ENCODE measurements at regions not wholly inside any gene's neighbourhood (a gene's known extent, or its start where the extent isn't known, plus 50 kb on each side); places are given as distances from the start of the nearest gene placed in this dataset.

- H3K27me3 Mint-ChIP-seq (ENCODE audit: insufficient read depth, low read depth, poor library complexity), result no peaks in the 10 kb centered on the region
- no peaks in the 10 kb centered on the region for H3K27me3 ChIP-seq (ENCODE audit: insufficient read depth)
- TF ChIP-seq, protein P1, sequence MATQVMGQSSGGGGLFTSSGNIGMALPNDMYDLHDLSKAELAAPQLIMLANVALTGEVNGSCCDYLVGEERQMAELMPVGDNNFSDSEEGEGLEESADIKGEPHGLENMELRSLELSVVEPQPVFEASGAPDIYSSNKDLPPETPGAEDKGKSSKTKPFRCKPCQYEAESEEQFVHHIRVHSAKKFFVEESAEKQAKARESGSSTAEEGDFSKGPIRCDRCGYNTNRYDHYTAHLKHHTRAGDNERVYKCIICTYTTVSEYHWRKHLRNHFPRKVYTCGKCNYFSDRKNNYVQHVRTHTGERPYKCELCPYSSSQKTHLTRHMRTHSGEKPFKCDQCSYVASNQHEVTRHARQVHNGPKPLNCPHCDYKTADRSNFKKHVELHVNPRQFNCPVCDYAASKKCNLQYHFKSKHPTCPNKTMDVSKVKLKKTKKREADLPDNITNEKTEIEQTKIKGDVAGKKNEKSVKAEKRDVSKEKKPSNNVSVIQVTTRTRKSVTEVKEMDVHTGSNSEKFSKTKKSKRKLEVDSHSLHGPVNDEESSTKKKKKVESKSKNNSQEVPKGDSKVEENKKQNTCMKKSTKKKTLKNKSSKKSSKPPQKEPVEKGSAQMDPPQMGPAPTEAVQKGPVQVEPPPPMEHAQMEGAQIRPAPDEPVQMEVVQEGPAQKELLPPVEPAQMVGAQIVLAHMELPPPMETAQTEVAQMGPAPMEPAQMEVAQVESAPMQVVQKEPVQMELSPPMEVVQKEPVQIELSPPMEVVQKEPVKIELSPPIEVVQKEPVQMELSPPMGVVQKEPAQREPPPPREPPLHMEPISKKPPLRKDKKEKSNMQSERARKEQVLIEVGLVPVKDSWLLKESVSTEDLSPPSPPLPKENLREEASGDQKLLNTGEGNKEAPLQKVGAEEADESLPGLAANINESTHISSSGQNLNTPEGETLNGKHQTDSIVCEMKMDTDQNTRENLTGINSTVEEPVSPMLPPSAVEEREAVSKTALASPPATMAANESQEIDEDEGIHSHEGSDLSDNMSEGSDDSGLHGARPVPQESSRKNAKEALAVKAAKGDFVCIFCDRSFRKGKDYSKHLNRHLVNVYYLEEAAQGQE (IDR thresholded peaks at IDR 0.05; ENCODE audit: unreplicated experiment), result no peak
- TF ChIP-seq ZNF114 (CRISPR knock-in tag; IDR thresholded peaks at IDR 0.05), result no peak
- TF ChIP-seq POLR2AphosphoS5 (IDR thresholded peaks at IDR 0.05; ENCODE audit: low read depth), result no peak
- no peak for TF ChIP-seq JUNB (IDR thresholded peaks at IDR 0.05; ENCODE audit: unreplicated experiment)
- no peak for TF ChIP-seq STAT1 (IDR thresholded peaks at IDR 0.05; ENCODE audit: unreplicated experiment)
- no peak for TF ChIP-seq EZH2phosphoT487 (IDR thresholded peaks at IDR 0.05; ENCODE audit: unreplicated experiment)
- TF ChIP-seq, protein P2, sequence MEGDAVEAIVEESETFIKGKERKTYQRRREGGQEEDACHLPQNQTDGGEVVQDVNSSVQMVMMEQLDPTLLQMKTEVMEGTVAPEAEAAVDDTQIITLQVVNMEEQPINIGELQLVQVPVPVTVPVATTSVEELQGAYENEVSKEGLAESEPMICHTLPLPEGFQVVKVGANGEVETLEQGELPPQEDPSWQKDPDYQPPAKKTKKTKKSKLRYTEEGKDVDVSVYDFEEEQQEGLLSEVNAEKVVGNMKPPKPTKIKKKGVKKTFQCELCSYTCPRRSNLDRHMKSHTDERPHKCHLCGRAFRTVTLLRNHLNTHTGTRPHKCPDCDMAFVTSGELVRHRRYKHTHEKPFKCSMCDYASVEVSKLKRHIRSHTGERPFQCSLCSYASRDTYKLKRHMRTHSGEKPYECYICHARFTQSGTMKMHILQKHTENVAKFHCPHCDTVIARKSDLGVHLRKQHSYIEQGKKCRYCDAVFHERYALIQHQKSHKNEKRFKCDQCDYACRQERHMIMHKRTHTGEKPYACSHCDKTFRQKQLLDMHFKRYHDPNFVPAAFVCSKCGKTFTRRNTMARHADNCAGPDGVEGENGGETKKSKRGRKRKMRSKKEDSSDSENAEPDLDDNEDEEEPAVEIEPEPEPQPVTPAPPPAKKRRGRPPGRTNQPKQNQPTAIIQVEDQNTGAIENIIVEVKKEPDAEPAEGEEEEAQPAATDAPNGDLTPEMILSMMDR (conservative IDR thresholded peaks at IDR 0.05; ENCODE audit: low read depth in 2 of 2), result no peak
- no peak for TF ChIP-seq ETS1 (IDR thresholded peaks at IDR 0.05)
- TF ChIP-seq, protein P3, sequence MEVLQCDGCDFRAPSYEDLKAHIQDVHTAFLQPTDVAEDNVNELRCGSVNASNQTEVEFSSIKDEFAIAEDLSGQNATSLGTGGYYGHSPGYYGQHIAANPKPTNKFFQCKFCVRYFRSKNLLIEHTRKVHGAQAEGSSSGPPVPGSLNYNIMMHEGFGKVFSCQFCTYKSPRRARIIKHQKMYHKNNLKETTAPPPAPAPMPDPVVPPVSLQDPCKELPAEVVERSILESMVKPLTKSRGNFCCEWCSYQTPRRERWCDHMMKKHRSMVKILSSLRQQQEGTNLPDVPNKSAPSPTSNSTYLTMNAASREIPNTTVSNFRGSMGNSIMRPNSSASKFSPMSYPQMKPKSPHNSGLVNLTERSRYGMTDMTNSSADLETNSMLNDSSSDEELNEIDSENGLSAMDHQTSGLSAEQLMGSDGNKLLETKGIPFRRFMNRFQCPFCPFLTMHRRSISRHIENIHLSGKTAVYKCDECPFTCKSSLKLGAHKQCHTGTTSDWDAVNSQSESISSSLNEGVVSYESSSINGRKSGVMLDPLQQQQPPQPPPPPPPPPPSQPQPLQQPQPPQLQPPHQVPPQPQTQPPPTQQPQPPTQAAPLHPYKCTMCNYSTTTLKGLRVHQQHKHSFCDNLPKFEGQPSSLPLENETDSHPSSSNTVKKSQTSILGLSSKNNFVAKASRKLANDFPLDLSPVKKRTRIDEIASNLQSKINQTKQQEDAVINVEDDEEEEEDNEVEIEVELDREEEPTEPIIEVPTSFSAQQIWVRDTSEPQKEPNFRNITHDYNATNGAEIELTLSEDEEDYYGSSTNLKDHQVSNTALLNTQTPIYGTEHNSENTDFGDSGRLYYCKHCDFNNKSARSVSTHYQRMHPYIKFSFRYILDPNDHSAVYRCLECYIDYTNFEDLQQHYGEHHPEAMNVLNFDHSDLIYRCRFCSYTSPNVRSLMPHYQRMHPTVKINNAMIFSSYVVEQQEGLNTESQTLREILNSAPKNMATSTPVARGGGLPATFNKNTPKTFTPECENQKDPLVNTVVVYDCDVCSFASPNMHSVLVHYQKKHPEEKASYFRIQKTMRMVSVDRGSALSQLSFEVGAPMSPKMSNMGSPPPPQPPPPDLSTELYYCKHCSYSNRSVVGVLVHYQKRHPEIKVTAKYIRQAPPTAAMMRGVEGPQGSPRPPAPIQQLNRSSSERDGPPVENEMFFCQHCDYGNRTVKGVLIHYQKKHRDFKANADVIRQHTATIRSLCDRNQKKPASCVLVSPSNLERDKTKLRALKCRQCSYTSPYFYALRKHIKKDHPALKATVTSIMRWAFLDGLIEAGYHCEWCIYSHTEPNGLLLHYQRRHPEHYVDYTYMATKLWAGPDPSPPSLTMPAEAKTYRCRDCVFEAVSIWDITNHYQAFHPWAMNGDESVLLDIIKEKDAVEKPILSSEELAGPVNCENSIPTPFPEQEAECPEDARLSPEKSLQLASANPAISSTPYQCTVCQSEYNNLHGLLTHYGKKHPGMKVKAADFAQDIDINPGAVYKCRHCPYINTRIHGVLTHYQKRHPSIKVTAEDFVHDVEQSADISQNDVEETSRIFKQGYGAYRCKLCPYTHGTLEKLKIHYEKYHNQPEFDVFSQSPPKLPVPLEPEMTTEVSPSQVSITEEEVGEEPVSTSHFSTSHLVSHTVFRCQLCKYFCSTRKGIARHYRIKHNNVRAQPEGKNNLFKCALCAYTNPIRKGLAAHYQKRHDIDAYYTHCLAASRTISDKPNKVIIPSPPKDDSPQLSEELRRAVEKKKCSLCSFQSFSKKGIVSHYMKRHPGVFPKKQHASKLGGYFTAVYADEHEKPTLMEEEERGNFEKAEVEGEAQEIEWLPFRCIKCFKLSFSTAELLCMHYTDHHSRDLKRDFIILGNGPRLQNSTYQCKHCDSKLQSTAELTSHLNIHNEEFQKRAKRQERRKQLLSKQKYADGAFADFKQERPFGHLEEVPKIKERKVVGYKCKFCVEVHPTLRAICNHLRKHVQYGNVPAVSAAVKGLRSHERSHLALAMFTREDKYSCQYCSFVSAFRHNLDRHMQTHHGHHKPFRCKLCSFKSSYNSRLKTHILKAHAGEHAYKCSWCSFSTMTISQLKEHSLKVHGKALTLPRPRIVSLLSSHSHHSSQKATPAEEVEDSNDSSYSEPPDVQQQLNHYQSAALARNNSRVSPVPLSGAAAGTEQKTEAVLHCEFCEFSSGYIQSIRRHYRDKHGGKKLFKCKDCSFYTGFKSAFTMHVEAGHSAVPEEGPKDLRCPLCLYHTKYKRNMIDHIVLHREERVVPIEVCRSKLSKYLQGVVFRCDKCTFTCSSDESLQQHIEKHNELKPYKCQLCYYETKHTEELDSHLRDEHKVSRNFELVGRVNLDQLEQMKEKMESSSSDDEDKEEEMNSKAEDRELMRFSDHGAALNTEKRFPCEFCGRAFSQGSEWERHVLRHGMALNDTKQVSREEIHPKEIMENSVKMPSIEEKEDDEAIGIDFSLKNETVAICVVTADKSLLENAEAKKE (CRISPR knock-in tag; IDR thresholded peaks at IDR 0.05), result no peak
- no peak for TF ChIP-seq EZH2 (IDR thresholded peaks at IDR 0.05; ENCODE audit: low read depth, unreplicated experiment)
- no peak for TF ChIP-seq CREB1 (CRISPR knock-in tag; IDR thresholded peaks at IDR 0.05; ENCODE audit: low read depth)
- TF ChIP-seq NANOG (IDR thresholded peaks at IDR 0.05; ENCODE audit: borderline replicate concordance), result no peak
- no peak for TF ChIP-seq ZNF331 (CRISPR knock-in tag; IDR thresholded peaks at IDR 0.05; ENCODE audit: low read depth)
- peaks cover 9% of the 10 kb centered on the region; the same call in 2 of the 3 replicates for H3K9me3 Mint-ChIP-seq
- H3K27ac Mint-ChIP-seq, result no peak overlapping the region
- H3K9me2 ChIP-seq (ENCODE audit: insufficient read depth), result no peaks in the 10 kb centered on the region
- H3K4me2 ChIP-seq, result no peak overlapping the region
- DNase-seq (ENCODE audit: low spot score) (no peak), ATAC-seq (no peak)
- no peaks in the 10 kb centered on the region for H3K4me1 Mint-ChIP-seq
- H3K79me2 ChIP-seq (replicated peaks; ENCODE audit: insufficient read depth), result no peaks in the 10 kb centered on the region
- H3K36me3 Mint-ChIP-seq (ENCODE audit: low read depth), result no peaks in the 10 kb centered on the region
- H3K36me3 ChIP-seq (ENCODE audit: insufficient read depth), result no peaks in the 10 kb centered on the region
- no peaks in the 10 kb centered on the region for H3K4me1 ChIP-seq (ENCODE audit: insufficient read depth)
- H2AFZ ChIP-seq, result no peak overlapping the region
- no peak overlapping the region for H3K27ac ChIP-seq (ENCODE audit: low read depth)
- H3K4me3 ChIP-seq, result no peak overlapping the region
- no peak overlapping the region for H3K4me3 Mint-ChIP-seq
- H4K20me1 ChIP-seq (replicated peaks; ENCODE audit: insufficient read depth), result no peaks in the 10 kb centered on the region
- H3F3A ChIP-seq (replicated peaks; ENCODE audit: low read depth), result no peaks in the 10 kb centered on the region
These were observed 804.7 kb upstream of the SLITRK1 start for GRCh38 chr13:84686973-84687372.
